Endothelial cell (in vitro differentiated cells): ENCODE measurements at regions not wholly inside any gene's neighbourhood (a gene's known extent, or its start where the extent isn't known, plus 50 kb on each side); places are given as distances from the start of the nearest gene placed in this dataset.

ENCODE experiments used
- DNase-seq: peaks from one replicate; pipeline ENCODE4 v3.0.0; 2021; ENCODE audit warnings: low spot score
- H3K27ac Mint-ChIP-seq: one replicate; pipeline ENCODE4 v1.8.0; 2021; ENCODE audit warnings: mixed read lengths, inconsistent platforms; ENCODE audit not compliant: unreplicated experiment
- H3K27me3 Mint-ChIP-seq: one replicate; pipeline ENCODE4 v1.8.0; 2021; ENCODE audit warnings: mild to moderate bottlenecking, moderate library complexity, mixed read lengths, inconsistent platforms; ENCODE audit not compliant: unreplicated experiment
- H3K36me3 Mint-ChIP-seq: one replicate; pipeline ENCODE4 v1.8.0; 2021; ENCODE audit warnings: mild to moderate bottlenecking, low read depth, mixed read lengths, inconsistent platforms; ENCODE audit not compliant: unreplicated experiment
- H3K4me1 Mint-ChIP-seq: one replicate; pipeline ENCODE4 v1.8.0; 2021; ENCODE audit warnings: mild to moderate bottlenecking, mixed read lengths, inconsistent platforms; ENCODE audit not compliant: unreplicated experiment
- H3K4me3 Mint-ChIP-seq: one replicate; pipeline ENCODE4 v1.8.0; 2021; ENCODE audit warnings: mild to moderate bottlenecking, mixed read lengths, inconsistent platforms; ENCODE audit not compliant: unreplicated experiment
- H3K9me3 Mint-ChIP-seq: one replicate; pipeline ENCODE4 v1.8.0; 2021; ENCODE audit warnings: mixed read lengths, inconsistent platforms; ENCODE audit not compliant: unreplicated experiment
- TF ChIP-seq, protein P1 (sequence below): fragments of 200-600 bp; sonication (generic); IDR thresholded peaks from one replicate; pipeline ENCODE4 v1.5.0; 2021; ENCODE audit warnings: antibody characterized with exemption; ENCODE audit not compliant: unreplicated experiment

DNA sequence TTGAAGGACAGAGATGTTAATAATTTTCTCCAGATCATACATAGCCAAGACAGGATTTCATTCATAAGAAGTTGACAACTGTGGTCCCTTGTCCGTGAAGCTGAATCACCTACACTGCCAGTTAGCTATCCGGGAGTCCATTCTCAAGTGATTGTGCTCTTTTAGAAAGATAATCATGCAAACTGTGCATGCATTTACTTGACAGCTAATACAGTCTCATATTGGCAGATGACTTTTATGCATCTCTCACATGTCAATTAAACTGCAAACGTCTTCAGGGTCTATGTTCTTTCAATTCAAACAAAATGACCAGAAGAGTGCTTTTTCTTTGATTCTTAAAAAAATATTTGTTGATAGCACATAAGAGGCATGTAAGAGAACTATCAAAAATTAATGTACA lies 1572.9 kb downstream of the C4orf33 start:
- no peak overlapping the region for H3K4me3 Mint-ChIP-seq
- H3K9me3 Mint-ChIP-seq, result no peaks in the 10 kb centered on the region
- H3K36me3 Mint-ChIP-seq, result no peaks in the 10 kb centered on the region
- no peak for DNase-seq
- H3K27ac Mint-ChIP-seq, result no peak overlapping the region
- no peaks in the 10 kb centered on the region for H3K27me3 Mint-ChIP-seq
- no peaks in the 10 kb centered on the region for H3K4me1 Mint-ChIP-seq
- TF ChIP-seq, protein P1, sequence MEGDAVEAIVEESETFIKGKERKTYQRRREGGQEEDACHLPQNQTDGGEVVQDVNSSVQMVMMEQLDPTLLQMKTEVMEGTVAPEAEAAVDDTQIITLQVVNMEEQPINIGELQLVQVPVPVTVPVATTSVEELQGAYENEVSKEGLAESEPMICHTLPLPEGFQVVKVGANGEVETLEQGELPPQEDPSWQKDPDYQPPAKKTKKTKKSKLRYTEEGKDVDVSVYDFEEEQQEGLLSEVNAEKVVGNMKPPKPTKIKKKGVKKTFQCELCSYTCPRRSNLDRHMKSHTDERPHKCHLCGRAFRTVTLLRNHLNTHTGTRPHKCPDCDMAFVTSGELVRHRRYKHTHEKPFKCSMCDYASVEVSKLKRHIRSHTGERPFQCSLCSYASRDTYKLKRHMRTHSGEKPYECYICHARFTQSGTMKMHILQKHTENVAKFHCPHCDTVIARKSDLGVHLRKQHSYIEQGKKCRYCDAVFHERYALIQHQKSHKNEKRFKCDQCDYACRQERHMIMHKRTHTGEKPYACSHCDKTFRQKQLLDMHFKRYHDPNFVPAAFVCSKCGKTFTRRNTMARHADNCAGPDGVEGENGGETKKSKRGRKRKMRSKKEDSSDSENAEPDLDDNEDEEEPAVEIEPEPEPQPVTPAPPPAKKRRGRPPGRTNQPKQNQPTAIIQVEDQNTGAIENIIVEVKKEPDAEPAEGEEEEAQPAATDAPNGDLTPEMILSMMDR, result no peak

DNA sequence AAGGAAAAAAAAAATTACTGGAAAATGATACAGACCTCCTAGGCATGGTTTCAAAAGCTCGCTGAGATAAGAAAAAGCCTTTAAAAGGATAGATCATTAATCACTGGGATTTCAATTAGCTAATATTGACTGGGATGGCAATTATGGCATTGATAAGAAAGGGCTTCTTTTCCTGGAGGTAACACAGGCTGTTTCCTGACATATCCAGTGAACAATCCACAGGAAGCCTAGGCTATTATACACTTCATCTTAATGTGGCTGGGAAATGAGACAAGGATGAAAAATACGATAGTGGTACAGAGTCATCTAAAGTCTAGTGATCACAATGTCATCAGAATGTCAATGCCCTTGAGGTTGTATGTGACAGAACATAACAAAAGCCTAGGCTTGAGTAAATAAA lies 1579.3 kb downstream of the C4orf33 start:
- TF ChIP-seq, protein P1, result no peak
- Mint-ChIP-seq H3K9me3 (no peaks in the 10 kb centered on the region), H3K4me1 (no peaks in the 10 kb centered on the region), H3K27ac (no peak overlapping the region), H3K4me3 (no peak overlapping the region), H3K36me3 (no peaks in the 10 kb centered on the region), H3K27me3 (no peaks in the 10 kb centered on the region)
- no peak for DNase-seq

DNA sequence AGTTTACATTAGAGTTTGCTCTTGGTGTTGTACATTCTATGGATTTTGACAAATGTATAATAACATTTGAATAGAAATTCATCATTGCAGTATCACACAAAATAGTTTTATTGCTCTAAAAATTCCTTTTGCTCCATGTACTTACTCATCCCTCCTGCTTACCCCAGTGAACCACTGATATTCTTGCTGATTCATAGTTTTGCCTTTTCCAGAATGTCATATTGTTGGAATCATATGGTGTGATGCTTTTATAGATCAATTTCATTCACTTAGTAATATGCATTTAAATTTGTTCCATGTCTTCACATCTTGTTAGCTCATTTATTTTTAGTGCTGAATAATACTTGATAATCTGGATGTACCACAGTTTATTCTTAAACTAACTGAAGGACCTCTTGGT lies 1593.2 kb downstream of the C4orf33 start:
- no peak overlapping the region for H3K4me3 Mint-ChIP-seq

DNA sequence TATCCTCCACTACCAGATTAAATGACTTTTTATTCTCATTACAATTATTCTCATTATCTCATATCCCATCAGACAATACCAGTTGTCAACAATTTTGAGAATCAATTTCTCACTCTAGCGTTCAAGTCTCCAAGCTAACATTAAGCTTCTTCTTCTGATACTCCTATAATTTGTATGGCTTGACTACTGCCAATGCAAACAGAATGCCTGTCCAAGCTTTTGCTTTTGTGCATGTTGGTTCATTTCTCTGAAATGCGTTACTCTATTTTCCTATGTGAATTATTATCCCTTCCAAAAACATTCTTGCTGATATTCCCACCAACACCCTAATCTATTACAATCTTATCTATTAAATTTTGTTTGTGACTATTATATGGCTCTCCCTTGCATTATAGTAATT lies 1602.3 kb downstream of the C4orf33 start:
- Mint-ChIP-seq H3K4me1 (no peaks in the 10 kb centered on the region), H3K27me3 (no peaks in the 10 kb centered on the region), H3K4me3 (no peak overlapping the region), H3K27ac (no peak overlapping the region), H3K36me3 (no peaks in the 10 kb centered on the region), H3K9me3 (no peaks in the 10 kb centered on the region)
- TF ChIP-seq, protein P1, result no peak
- DNase-seq, result no peak

More for the DNA sequence above, 1593.2 kb downstream of the C4orf33 start:
- TF ChIP-seq, protein P1, result no peak
- no peak for DNase-seq
- Mint-ChIP-seq H3K9me3 (no peaks in the 10 kb centered on the region), H3K4me1 (no peaks in the 10 kb centered on the region), H3K27ac (no peak overlapping the region), H3K27me3 (no peaks in the 10 kb centered on the region), H3K36me3 (no peaks in the 10 kb centered on the region)

DNA sequence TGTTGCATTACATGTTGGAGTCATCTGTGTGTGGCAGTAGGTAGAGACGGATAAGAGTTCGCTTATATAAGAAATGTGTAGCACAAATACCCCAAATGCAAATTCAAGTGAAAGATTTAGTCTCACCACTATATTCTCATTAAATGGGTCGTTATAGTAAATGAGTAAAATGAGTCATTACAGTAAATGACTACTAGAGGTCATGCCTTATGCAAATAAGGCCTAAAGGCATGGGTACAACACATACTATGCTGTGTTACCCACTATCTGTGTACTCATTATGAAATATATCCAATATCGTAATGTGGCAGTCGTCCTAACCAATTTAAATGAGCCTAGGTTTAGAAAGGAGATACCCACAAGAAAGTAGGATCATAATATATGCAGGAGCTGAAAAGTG lies 1603.1 kb downstream of the C4orf33 start:
- DNase-seq, result no peak
- TF ChIP-seq, protein P1, result no peak
- Mint-ChIP-seq H3K4me1 (no peaks in the 10 kb centered on the region), H3K9me3 (no peaks in the 10 kb centered on the region), H3K36me3 (no peaks in the 10 kb centered on the region), H3K27ac (no peak overlapping the region), H3K4me3 (no peak overlapping the region), H3K27me3 (no peaks in the 10 kb centered on the region)
